Activated T-cell treated with anti-CD3 and anti-CD28 coated beads, Interleukin-2, amount 50 U/mL, for 48 hours (primary cell): ENCODE measurements at regions not wholly inside any gene's neighbourhood (a gene's known extent, or its start where the extent isn't known, plus 50 kb on each side); places are given as distances from the start of the nearest gene placed in this dataset.

Experiments used
- DNase-seq, 2 experiments: peaks; one replicate each; pipeline ENCODE4 v3.0.0-alpha.2; 2020

DNA sequence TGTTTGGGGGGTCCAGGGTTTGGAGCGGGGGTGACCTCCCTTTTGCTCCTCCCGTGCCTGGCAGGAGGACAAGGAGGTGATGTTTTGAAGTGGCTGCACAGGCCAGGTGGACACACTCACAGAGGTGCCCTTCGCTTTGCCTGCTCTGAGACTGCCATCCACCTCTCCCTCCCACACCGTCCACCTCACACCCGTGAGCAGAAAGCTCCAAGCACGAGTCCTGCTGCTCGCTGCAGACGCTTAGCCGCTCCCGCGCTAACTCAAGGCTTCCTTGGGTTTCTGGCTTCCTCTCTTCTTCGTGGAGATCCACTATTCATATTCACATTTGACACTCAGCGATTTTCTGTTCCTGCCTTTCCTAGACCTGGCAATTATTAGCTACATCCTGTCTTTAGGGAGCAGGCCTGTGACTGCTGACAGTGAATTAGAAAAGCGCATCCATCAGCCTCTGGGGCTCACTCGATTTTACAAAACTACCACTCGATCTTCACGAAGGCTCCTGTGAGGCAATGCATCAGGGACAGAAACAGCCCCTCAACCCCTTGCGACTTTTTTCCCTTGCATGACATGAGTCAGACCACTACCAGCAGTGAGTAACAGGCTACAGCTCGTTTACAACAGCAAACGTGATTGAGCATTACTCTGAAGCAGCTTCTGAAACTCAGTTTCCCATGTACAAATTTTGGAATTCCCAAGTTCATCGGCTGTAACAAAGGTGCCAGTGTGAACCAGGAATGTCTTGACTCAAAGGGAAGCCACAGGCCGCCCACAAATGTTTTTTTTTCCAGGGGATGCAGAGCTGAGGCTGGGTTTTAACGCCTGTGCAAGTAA lies 238.7 kb upstream of the SOX11 start:
- no peak for DNase-seq

DNA sequence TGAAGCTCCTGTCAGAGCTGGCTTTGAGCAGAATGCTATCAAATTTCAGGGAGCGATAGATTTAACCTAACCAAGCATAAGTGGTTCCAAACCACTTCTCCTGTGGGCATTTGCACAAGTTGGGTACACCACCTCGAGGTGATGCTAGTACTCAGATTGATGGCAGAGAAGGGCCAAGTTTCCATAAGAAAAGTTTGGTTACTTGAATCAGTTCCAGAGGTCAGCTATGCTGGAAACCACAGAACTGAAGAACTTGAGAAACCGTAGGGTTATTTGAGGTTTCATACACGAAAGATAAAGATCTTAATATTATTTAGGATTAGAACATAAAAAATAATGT lies 238.2 kb upstream of the SOX11 start:
- no peak for DNase-seq

DNA sequence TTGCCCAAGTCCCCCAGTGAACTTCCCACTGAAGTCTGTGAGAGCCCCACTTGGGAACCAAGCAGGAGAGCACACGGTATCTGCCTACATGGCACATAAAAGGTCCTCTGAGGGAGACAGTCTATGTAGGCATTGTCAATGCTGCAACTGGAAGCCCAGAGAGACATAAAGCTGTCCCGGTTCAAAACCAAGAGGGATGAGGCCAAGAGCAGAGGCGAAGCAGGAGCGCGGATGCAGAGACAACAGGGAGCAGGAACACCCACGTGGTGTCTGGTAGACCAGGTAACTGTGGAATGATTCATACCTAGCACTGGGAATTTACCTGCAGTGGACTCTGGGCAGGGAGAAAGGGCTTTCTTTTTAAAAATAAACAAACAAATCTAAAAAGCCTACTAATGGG lies 233.1 kb upstream of the SOX11 start:
- no peak for DNase-seq

DNA sequence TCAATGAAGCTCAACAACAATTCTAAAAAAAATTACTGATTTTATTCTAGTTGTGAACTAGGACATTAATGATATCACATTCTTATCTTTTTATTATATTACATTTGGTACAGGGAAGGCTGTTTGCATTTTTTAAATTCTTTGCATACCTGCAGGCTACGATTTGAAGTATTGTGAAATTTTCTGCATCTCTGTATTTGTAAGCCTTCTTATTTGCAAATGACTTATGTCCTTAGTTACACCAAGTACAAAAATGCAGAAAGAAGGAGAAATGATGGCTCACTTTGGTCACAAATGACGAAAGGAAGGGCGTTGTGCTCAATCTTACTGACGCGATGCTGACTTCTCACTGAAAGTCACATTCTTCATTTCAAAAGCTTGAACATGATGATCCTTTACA lies 227.5 kb upstream of the SOX11 start:
- no peak for DNase-seq

DNA sequence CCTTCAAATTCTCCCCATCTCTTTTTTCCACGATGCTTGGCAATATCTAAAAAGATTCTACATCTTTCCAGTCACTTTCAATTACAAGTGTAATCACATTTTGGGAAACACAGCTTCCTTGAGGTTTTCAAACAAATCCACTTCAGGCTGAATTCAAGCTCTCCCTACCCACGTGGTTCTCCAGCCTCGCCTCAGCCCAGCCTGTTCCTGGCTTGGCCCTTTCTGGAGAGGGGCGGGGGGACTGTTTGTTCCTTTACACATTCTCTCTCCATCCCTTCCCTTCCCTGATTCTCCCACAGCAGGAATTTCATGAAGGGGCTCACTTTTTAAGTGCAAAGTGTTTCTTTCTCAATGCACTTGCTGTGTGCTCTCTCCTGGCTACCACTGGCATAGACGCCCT lies 226.3 kb upstream of the SOX11 start:
- no peak for DNase-seq

DNA sequence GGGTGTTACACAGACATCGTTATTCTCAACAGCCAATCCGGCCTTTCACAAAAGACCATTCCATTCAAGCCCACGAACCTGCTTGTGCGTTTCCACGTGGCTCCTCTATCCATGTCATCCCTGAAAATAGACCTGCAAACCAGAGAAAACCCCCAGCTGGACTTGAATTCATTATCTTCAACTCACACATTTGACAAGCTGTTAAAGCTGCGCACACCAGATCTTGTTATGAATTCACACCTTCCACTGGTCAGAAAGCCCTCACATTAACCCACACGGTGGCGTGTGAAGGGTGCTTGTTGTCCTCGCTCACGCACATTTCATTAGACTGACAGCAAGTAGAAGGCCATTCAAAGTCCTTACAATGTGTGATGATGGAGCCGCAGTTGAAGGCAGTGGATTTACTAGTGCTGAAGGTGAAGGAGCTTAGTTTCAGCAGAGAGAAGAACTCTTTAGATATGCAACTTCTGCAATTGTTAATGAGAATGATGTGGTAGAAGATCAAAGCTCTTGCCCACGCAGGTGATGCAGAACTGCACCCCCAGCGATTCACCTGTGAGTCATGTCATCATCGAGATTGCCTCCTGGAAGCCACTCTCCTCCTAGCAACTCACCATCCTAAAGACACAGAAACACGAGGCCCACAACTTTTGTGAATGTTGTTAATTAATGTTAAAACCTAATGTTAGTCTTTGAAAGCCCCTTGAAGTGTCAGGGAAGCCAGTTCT lies 224.8 kb upstream of the SOX11 start:
- DNase-seq, result no peak

DNA sequence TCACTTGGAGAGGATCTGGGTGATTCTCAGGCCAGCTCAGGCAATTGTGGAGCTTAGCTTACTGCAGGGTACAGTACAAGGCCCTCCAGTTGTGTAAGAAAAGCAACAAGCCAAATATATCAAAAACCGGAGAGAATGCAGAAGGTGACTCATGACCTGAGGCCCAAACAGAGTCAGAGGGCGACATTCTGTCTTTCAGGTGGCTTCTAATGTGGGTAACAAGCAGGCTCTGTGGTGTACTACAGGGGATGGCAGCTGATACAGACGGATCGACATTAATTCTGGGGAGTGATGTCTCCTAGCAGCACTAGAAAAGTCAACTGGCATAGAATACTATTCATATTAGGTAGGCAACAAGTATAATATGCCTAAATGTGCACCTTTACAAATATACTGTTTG lies 219.5 kb upstream of the SOX11 start:
- no peak for DNase-seq

DNA sequence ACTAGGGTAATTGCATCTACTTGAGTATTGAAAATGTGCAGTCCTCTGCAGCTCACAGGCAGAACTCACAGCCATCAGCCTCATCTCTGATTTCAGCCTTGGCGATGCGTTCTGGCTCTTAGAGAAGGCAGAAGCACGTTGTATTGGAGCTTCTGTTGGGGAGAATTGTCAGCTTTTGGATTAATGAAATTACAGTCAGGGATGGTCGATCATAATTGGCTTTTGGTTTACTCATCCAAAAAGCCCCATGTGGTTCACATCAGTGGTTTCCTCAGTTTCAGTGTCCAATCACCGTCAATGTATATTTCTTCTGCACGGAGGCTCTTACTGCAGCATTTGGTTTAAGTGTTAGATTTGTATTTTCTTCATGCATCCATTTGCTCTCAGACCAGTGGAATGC lies 218.5 kb upstream of the SOX11 start:
- DNase-seq, result no peak

DNA sequence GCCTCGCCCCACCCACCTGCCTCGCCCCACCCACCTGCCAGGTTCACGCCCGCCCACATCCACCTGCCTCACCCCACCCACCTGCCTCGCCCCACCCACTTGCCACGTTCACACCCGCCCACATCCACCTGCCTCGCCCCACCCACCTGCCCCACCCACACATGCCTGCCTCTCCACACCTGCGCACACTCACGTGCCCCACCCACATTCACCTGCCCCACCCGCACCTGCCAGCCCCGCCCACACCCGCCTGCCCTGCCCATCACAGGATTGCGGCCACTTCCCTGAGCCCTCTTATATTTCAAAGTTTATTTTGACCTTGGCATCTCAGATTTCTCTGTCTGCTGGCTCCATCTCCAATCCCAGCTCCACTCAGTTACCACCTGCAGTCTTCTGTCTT lies 217.5 kb upstream of the SOX11 start:
- DNase-seq, result no peak

DNA sequence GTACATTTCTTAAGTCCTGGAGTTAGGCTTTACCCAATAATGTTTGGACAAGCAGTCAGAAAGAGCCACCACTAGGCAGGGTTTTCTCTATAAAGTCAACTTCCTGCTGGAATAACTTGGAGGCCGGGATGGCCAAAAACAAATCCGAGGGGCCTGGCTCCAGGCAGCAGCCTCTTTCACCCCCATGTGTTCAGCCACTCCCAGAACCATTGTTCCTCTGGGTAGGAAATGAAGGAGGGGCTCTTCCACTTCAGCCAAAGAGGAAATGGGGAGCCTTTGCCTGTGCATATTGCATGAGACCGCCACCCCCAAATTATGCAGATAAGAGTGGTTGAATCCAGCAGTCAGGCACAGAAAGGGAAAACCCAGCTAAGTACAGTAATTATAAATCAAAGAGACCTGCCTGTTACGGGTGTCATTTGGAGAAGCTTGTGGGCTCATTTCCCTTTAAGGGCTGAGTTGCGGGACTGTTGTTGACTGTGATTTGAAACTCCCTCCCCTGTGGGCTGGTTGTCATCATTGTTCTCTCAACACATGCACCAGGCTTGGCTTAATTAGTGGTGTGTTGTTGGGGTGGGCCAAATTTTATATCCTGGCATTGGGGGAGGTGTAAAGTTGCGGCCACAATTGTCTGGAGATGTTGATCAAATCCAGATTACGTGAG lies 212.8 kb upstream of the SOX11 start:
- DNase-seq, result no peak

DNA sequence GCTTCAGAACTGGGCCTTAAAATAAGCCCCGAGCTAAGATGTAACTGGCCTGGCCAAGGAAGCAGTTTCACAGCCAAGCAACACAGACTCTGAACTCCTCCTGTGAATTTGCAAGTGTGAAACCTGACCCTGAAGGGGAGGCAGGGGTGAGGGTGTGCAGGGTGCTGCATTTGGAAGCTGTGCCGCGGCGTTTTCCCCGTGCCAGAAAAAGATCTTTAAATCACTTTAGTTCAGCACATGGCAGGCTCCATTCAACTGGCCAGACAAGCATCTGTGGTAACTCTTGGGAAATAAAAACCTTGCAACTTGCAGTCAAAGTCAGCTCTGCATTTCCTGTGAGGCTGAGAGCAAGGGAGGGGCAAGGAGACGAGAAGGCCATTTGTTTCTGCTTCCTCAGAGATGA lies 209.3 kb upstream of the SOX11 start:
- no peak for DNase-seq

DNA sequence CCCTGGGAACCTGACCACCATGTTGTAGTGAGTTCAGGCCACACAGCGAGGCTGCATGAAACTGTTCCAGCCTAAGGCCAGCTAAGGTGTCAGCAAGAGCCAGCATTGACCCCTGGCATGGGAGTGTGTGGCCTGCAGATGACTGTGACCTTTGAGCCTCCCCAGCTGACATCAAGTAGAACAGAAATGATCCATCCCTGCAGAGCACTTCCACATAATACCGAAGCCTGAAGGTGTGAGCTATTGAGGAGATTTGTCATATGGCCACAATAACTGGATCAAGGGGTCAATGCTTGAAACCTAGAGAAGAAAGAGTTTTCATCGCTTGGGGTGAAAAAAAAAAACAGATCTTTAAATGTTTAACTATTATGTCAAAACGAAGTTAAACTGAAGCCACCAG lies 207.3 kb upstream of the SOX11 start:
- no peak for DNase-seq

DNA sequence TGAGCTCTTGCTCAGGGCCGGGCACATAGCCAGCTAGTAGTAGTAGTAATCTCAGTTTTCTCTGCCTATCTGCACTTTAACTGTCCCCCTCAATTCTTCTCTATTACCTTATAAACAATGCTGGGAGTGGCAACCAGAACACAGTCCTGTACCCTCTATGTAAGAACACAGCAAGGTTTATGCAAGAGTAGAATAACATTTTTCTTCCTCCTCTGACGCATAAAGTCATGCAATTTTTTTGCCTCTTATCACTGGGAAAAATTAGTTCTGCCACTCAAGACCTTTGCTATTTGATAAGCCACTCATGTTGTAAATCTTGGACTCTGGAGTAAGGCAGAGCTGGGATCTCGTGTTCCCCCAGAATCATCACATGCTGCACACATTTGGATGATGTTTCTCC lies 200.7 kb upstream of the SOX11 start:
- no peak for DNase-seq

DNA sequence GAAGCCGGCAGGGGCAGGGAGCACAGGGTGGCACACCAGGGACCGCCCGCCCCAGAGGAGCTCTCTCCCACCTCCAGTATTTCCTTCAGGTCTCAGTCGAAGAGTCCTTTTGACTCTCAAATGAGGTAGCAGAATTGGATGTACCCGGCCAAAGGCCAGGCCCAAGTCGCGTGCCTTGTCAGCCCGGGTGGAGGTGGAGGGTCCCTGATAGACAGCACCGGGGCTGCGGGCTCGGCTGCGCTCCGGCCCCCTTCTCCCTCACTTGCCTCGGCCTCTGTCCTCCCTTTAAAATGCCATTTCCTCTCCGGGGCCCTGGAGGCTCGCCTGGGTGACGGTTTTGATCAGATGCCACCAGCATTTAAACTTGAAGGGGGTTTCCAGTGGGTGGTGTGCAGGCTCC lies 198.9 kb upstream of the SOX11 start:
- no peak for DNase-seq

DNA sequence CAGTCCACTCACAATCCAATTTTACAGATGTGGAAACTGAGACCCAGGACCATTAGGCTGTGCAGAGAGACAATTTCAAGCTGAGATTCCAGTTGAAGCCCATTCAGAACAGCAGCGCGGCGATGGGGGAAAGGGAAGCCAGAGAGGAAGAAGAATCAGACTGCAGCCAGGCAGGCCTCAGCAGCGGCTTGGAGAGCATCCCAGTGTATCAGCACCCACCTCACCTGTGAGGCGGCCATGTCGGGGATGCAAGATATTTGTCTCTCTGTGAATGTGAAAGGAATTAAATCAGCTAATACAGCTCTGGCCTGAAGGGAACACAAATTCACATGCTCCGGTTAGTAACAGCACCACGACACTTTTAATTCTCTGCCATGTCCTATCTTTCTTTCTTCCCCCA lies 198.0 kb upstream of the SOX11 start:
- no peak for DNase-seq

DNA sequence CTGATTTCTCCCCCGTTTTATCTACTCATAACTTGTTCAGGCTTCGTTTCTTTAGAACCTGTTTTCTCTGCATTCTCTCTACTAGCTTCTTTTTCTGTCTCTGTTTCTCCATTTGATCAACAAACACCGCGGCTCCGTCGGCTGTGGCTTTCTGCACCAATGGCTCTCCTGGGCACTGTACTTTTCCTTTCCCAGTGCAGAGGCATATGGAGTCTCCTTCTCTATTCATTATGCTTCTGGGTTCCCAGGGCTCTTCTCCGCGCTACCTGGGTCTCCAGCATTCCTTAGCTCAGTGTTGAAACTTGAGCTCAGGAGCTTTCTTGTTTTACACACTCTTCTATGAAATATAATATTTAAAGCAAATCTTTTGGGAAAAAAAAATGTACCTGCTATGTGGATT lies 196.6 kb upstream of the SOX11 start:
- no peak for DNase-seq

DNA sequence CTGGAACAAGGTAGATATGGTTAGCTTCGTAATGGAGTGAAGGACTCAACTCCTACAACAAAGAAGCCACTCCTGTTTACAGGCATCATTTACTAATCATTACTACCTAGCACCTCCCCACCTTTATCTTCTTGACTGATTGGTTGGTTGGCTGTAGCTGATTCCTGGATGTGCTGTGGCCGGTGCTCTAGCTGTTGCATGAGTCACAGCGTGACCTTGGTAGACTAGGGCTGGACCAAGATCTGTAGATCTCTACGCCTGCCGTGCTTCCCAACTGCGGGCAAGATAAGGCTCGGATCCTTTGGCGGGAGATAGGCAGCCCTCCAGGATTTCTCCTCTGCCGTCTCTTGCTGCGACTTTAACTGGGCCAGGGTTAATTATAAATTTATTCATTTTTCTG lies 194.3 kb upstream of the SOX11 start:
- no peak for DNase-seq

DNA sequence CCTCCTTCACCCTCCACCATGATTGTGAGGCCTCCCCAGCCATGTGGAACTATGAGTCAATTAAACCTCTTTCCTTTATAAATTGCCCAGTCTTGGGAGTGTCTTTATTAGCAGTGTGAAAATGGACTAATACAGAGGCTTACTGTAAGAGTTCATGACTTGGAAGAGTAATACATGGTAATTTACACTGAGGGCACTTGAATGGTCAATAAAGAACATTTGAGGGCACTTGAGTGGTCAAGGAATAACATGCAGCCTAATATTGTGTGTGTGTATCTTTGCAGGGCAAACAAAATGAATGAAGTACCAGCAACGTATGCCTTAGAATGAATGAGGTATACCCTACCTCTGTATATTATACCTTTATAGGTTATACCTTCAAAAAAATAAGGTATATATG lies 190.4 kb upstream of the SOX11 start:
- no peak for DNase-seq

DNA sequence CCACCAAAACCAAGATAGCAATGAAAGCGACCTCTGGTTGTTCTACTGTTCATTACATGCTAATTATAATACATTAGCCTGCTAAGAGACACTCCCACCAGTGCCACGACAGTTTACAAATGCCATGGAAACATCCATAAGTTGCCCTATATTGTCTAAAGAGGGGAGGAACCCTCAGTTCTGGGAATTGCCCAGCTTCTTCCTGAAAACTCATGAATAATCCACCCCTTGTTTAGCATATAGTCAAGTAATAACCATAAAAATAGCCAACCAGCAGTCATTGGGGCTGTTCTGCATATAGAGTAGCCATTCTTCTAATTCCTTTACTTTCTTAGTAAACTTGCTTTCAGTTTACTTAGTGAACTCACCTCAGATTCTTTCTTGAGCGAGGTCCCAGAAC lies 189.8 kb upstream of the SOX11 start:
- DNase-seq, result no peak

DNA sequence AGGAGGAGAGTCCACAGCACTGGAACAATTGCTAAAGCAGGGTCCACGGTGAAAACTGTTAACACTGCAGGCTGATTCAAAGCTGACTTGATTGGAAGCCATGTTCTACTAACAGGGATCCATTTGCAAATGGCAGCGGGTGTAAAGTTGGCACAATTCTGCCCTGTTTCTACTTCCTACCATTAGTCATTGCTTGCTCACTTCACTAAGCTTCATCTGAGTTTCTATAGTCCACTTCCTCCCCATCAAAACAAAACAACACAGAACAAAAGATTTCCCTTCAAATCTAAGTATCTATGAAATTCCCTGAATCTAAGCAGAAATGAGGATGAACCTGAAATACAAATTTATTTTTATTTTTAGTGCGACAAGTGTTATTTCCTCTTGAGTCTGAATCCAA lies 187.4 kb upstream of the SOX11 start:
- no peak for DNase-seq

DNA sequence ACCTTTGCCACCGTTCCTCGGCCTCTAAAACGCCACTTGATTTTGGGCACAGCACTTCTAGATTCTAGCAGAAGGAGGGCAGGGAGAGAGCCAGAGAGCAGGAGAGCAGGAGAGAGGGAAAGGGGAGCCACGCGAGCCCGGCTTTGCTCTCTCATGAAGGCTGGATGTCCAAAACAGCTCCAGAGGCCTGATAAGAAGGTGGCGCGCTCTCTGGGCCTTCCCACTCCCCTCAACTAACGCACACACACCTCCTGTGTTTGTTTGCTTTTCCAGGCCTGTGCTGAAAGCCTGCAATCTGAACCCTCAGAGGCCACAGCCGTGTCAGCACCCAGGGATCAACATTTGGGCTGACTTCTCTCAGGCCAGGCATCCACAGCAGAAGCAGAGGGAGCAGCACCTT lies 184.8 kb upstream of the SOX11 start:
- no peak for DNase-seq

DNA sequence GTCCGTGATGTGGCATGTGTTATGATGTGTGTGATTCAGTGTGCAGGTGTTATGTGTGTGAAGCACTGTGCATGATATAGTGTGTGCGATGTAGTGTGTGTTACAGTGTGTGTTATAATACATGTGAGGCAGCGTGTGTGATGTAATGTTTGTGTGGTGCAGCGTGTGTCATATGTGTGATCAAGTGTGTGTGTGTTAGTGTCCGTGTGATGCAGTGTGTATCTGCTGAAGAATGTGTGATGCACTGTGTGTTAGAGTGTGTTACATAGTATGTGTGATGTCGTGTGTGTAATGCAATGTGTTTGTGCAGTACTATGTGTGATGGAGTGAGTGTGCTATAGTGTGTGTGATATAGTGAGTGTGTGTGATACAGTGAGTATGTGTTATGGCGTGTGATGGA lies 182.8 kb upstream of the SOX11 start:
- DNase-seq, result no peak

DNA sequence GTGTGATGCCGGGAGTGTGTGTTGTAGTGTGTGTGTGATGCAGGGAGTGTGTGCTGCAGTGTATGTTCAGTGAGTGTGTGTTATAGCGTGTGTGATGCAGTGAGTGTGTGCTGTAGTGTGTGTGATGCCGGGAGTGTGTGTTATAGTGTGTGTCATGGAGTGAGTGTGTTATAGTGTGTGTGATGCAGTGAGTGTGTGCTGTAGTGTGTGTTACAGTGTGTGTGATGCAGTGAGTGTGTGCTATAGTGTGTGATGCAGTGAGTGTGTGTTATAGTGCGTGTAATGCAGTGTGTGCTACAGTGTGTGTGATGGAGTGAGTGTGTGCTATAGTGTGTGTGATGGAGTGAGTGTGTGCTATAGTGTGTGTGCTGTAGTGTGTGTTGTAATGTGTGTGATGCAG lies 182.1 kb upstream of the SOX11 start:
- DNase-seq, result no peak

DNA sequence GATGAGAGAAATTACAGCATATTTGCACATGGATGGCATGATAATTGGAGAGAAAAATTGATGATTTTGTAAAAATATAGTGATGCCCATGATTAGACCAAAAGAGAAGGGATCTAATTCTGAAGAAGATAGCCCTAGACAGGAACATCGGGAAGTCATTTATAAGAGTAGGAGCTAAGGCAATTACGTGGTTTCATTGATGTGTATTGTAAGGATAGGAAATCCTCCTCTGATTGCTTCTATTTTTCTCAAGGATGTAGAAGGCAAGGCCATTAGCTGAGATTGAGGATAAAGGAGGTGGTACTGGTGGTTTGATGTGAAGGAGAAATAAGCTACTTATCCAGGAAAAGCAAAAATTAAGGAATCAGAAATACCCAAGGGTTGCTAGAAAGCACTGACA lies 176.5 kb upstream of the SOX11 start:
- DNase-seq, result no peak
